ENCODE measurements at regions not wholly inside any gene's neighbourhood (a gene's known extent, or its start where the extent isn't known, plus 50 kb on each side); places are given as distances from the start of the nearest gene placed in this dataset.

DNA sequence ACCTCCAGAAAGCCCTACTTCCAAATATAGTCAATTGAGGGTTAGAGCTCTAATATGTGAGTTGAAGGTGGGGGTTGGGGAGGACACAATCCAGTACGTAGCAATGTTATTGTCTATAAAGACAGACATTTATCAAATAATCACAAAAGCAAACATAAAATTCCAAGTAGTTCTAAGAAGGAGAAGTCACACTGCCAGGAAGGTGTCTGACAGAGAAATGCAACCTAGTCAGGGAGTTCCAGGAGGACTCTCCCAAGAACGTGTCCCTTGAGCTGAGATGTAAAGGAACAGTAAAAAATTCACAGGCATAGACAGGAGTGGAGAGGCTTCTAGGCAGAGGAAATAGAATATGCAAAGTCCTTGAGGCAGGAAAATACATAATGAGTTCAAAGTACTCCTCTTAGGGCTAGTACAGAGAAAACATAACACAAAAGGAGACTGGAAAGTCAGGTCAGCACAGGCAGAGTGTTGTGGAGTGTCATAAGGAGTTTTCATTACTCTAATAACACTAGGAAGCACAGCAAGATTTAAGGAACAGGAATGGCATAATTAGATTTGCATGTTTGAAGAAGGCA lies 277.6 kb upstream of the STT3B start:
- Histone ChIP-seq H3K4me3 (ENCODE audit: low read length) (no peak overlapping the region), H3K36me3 (ENCODE audit: insufficient read depth, low read length) (no peaks in the 10 kb centered on the region), H2AFZ (ENCODE audit: low read depth, low read length) (no peak overlapping the region), H3K9me3 (ENCODE audit: low read length) (no peaks in the 10 kb centered on the region), H3K27me3 (ENCODE audit: insufficient read depth, low read length) (no peaks in the 10 kb centered on the region), H3K4me1 (ENCODE audit: insufficient read depth, low read length) (no peaks in the 10 kb centered on the region)

DNA sequence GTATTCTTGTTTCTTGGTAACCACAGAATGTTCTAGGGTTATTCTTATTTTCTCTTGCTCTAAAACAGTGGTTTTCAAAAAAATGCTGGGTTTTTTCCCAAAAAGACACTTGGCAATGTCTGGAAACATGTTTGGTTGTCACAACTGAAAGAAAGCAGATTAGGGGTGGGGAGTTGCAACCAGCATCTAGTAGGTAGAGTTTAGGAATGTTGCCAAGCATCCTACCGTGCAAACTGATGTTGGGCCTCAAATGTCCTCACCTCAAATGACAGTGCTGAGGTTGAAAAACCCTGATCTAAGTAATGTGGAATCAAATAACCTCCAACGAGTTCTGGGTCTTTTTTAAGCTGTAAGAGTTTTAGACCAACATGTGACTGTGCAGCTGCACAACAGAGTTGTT lies 270.5 kb upstream of the STT3B start:
- Histone ChIP-seq H3K36me3 (ENCODE audit: insufficient read depth, low read length) (no peaks in the 10 kb centered on the region), H3K4me1 (ENCODE audit: insufficient read depth, low read length) (no peaks in the 10 kb centered on the region), H3K9me3 (ENCODE audit: low read length) (no peaks in the 10 kb centered on the region), H3K27me3 (ENCODE audit: insufficient read depth, low read length) (no peaks in the 10 kb centered on the region), H3K4me3 (ENCODE audit: low read length) (no peak overlapping the region), H2AFZ (ENCODE audit: low read depth, low read length) (no peak overlapping the region)

DNA sequence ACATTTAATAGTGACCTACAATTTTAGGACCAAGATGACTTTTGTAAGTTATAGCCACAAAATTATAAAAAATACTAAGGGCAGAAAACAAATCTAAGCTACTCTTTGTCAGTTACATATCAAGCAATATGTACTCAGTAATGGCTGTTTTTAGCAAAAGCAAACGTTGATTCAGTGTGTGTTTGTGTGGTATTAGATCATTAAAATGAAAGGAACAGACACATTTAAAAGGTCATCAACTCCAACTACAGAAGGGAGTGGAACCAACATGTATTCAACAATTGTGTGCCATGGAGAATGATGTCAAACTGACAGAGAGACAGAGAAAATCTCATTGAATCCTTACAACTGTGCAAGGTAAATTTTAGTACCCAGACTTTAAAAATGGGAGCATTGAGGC lies 268.8 kb upstream of the STT3B start:
- H3K4me1 ChIP-seq (ENCODE audit: insufficient read depth, low read length), result no peaks in the 10 kb centered on the region
- no peaks in the 10 kb centered on the region for H3K9me3 ChIP-seq (ENCODE audit: low read length)
- H2AFZ ChIP-seq (ENCODE audit: low read depth, low read length), result no peak overlapping the region
- H3K4me3 ChIP-seq (ENCODE audit: low read length), result no peak overlapping the region
- H3K36me3 ChIP-seq (ENCODE audit: insufficient read depth, low read length), result no peaks in the 10 kb centered on the region
- no peaks in the 10 kb centered on the region for H3K27me3 ChIP-seq (ENCODE audit: insufficient read depth, low read length)

DNA sequence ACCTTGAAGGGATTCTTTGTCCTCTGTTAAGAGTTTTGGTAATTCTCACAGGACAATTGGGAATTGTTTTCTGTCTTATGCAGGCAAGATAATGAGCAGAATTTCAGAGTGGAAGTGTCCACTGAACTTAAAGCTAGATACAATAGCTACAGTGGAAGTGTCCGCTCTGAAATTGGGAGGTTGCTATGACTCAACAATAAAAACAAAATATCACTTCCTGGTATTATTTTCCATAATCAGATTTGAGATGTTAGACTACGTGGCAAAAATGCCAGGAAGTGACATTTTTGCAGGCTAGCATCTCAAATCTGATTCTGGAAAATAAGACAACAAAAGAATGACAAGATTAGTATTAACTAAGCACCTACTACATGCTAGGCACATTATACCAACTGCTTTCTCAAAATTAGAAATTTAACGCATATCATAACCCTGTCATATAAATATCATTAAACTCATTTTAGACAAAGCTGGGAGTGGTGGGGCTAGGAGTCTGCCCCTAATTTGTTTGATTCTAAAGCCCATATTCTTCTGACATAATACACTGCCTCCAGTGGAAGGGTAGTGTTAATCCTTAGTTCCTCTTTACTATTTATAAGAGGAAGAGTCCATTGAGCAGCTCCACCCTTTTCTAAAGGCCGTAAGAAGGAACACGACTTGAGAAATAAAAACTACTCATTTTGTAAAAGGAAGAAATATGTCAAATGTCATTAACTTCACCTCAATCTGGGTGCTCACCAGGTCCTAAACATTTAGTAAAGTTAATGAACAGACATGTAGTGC lies 266.9 kb upstream of the STT3B start:
- H3K4me3 ChIP-seq (ENCODE audit: low read length), result no peak overlapping the region

DNA sequence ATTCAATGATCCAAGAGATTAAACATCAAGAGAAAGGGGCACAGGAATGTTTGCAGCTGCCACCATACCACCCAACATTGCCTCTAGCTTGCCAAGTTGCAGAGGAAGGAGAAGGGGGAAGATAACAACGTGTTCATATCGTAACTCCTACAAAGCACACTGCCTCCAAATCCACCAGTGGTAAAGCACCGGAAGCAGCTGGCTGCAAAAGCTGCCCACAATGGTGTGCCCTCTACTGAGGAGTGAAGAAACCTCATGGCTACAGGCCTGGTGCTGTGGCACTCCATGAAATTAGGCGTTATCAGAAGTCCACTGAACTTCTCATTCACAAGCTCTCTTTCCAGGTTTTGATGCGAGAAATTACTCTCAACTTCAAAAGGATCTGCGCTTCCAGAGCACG lies 263.9 kb upstream of the STT3B start:
- H3K4me1 ChIP-seq (ENCODE audit: insufficient read depth, low read length), result no peaks in the 10 kb centered on the region

More for the DNA sequence above, 266.9 kb upstream of the STT3B start:
- H3K9me3 ChIP-seq (ENCODE audit: low read length), result no peaks in the 10 kb centered on the region
- no peaks in the 10 kb centered on the region for H3K4me1 ChIP-seq (ENCODE audit: insufficient read depth, low read length)
- no peak overlapping the region for H2AFZ ChIP-seq (ENCODE audit: low read depth, low read length)
- no peaks in the 10 kb centered on the region for H3K27me3 ChIP-seq (ENCODE audit: insufficient read depth, low read length)
- no peaks in the 10 kb centered on the region for H3K36me3 ChIP-seq (ENCODE audit: insufficient read depth, low read length)

DNA sequence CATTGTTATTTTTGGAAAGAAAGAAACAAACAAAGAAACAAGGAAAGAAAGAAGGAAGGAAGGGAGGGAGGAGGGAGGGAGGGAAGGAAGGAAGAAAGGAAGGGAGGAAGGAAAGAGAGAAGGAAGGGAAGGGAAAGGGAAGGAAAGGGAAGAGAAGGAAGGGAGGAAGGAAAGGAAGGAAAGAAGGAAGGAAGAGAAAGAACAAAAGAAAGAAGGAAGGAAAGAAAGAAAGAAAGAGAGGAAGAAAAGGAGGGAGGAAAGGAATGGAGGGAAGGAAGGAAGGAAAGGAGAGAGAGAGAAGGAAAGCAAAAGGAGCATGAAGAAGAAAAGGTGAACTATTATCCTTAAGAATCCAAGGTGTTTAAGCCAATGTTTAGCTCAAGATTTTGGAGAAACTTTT lies 262.7 kb upstream of the STT3B start:
- no peaks in the 10 kb centered on the region for H3K4me1 ChIP-seq (ENCODE audit: insufficient read depth, low read length)
- H3K36me3 ChIP-seq (ENCODE audit: insufficient read depth, low read length), result no peaks in the 10 kb centered on the region

More for the DNA sequence above, 263.9 kb upstream of the STT3B start:
- Histone ChIP-seq H3K4me3 (ENCODE audit: low read length) (no peak overlapping the region), H3K9me3 (ENCODE audit: low read length) (no peaks in the 10 kb centered on the region), H3K27me3 (ENCODE audit: insufficient read depth, low read length) (no peaks in the 10 kb centered on the region), H3K36me3 (ENCODE audit: insufficient read depth, low read length) (no peaks in the 10 kb centered on the region), H2AFZ (ENCODE audit: low read depth, low read length) (no peak overlapping the region)

DNA sequence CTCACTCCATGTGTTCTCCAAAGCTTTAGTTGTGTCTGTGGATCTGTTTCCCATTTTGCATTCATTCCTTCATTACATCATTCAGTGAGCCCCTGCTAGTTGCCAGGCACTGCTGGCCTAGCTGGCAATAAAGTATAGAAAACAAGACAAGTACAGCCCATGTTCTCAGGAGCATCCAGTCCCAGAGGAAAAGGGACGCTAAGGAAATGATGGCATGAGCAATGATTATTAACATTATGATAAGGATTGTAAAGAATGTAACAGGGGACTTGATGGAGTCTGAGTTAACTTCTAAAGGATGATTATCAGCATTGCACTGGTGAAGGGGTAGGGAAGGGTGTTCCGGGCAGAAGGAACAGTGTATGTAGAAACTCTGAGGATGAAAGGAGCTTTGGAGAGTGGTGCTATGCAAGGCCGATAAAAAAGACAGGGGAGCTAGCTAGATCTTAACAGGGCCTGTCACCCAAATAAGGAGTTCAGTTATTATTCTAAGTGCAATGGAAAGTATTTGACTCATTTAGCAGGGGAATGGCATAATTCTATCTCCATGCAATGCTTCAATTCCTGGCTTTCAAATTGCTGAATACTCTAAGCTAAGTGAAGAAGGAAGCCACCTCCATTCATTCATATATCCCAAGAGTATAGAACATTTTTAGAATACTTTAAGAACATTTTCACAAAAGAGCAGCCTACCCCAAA lies 258.2 kb upstream of the STT3B start:
- no peaks in the 10 kb centered on the region for H3K36me3 ChIP-seq (ENCODE audit: insufficient read depth, low read length)
- H3K4me3 ChIP-seq (ENCODE audit: low read length), result no peak overlapping the region
- H3K9me3 ChIP-seq (ENCODE audit: low read length), result no peaks in the 10 kb centered on the region
- H3K4me1 ChIP-seq (ENCODE audit: insufficient read depth, low read length), result no peaks in the 10 kb centered on the region
- no peak overlapping the region for H2AFZ ChIP-seq (ENCODE audit: low read depth, low read length)
- no peaks in the 10 kb centered on the region for H3K27me3 ChIP-seq (ENCODE audit: insufficient read depth, low read length)

More for the DNA sequence above, 262.7 kb upstream of the STT3B start:
- Histone ChIP-seq H2AFZ (ENCODE audit: low read depth, low read length) (no peak overlapping the region), H3K27me3 (ENCODE audit: insufficient read depth, low read length) (no peaks in the 10 kb centered on the region), H3K9me3 (ENCODE audit: low read length) (no peaks in the 10 kb centered on the region), H3K4me3 (ENCODE audit: low read length) (no peak overlapping the region)

DNA sequence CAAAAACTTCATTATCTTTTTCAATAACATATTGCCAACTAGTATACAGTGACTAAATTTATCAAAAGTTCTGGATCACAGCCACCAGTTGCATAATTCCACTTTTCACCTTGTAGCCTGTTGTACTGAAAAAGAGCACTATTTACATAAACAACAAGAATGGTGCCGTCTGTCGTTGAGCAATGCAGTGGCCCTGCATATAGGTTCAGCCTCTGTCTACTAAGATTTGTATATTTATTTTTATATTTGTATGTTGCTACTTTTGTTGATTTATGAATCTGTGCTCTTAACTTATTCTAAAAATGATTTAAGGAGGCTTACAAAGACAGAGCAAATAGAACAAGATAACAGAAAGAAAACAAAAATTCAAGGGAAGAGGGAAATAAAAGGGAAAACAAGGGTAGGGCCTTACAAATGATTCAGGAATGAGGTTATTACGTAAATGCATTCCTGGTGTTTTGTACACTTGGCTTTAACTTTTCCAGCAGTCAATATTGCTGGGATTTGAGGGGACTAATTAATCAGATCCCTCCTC lies 257.6 kb upstream of the STT3B start:
- Histone ChIP-seq H3K9me3 (ENCODE audit: low read length) (no peaks in the 10 kb centered on the region), H2AFZ (ENCODE audit: low read depth, low read length) (no peak overlapping the region), H3K4me3 (ENCODE audit: low read length) (no peak overlapping the region), H3K27me3 (ENCODE audit: insufficient read depth, low read length) (no peaks in the 10 kb centered on the region), H3K36me3 (ENCODE audit: insufficient read depth, low read length) (no peaks in the 10 kb centered on the region), H3K4me1 (ENCODE audit: insufficient read depth, low read length) (no peaks in the 10 kb centered on the region)

DNA sequence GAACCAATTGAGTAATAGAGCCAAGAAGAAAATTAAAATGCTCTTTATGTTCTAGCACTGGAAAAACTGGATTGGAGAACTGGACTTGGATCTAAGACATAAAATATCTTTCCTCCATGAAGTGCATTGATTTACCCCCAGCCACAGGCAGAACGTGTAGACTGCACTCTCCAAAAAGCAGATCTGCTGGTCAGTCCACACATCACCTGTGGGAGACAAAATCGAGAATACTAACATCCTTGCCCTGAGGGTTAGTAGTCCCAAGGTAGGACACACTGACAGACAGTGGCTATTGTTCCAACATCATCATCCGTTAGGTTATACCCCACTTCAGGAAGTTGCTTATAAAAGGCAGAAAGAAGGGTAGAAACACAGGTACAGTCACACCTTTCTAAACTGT lies 257.1 kb upstream of the STT3B start:
- Histone ChIP-seq H3K4me3 (ENCODE audit: low read length) (no peak overlapping the region), H3K4me1 (ENCODE audit: insufficient read depth, low read length) (no peaks in the 10 kb centered on the region), H3K36me3 (ENCODE audit: insufficient read depth, low read length) (no peaks in the 10 kb centered on the region), H2AFZ (ENCODE audit: low read depth, low read length) (no peak overlapping the region), H3K9me3 (ENCODE audit: low read length) (no peaks in the 10 kb centered on the region), H3K27me3 (ENCODE audit: insufficient read depth, low read length) (no peaks in the 10 kb centered on the region)

DNA sequence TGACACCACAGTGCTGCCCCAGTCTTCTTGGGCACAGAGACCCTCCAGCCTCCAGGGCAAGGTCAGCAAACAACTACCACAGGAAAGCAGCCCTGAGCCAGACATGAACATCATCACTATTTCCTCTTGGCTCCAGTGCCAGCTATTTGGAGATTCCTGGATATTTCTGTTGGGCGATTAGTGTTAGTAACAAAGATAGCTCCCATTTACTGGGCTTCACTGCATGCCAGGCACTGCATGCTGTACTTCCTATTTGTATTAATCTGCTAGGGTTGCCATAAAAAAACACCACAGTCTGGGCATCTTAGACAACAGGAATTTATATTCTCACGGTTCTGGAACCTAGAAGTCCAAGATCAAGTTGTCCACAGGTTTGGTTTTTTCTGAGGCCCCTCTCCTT lies 255.1 kb upstream of the STT3B start:
- H3K27me3 ChIP-seq (ENCODE audit: insufficient read depth, low read length), result no peaks in the 10 kb centered on the region
- H3K36me3 ChIP-seq (ENCODE audit: insufficient read depth, low read length), result no peaks in the 10 kb centered on the region
- no peaks in the 10 kb centered on the region for H3K9me3 ChIP-seq (ENCODE audit: low read length)
- no peaks in the 10 kb centered on the region for H3K4me1 ChIP-seq (ENCODE audit: insufficient read depth, low read length)
- no peak overlapping the region for H2AFZ ChIP-seq (ENCODE audit: low read depth, low read length)
- no peak overlapping the region for H3K4me3 ChIP-seq (ENCODE audit: low read length)

DNA sequence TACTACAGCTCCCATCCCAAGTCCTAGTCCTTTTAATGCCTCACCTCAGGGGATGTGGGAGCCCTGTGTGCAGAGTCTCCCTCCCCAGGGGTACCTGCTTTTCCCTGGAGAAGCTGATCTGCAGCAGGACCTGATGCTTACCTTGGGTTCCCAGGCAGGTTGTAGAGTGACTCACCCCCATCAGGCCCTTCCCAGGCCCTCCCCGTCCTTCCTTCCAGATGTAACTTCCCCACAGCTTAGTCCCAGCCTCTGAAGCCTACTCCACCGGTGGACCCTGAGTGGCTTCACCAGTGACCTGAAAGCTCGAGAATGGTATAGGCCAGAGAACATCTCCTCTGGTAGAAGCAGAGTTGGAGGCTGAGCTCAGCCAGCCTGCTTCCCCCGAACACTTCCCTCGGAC lies 254.2 kb upstream of the STT3B start:
- H3K9me3 ChIP-seq (ENCODE audit: low read length), result no peaks in the 10 kb centered on the region
- H3K4me1 ChIP-seq (ENCODE audit: insufficient read depth, low read length), result no peaks in the 10 kb centered on the region
- no peaks in the 10 kb centered on the region for H3K36me3 ChIP-seq (ENCODE audit: insufficient read depth, low read length)
- no peak overlapping the region for H2AFZ ChIP-seq (ENCODE audit: low read depth, low read length)
- H3K27me3 ChIP-seq (ENCODE audit: insufficient read depth, low read length), result no peaks in the 10 kb centered on the region
- H3K4me3 ChIP-seq (ENCODE audit: low read length), result no peak overlapping the region

DNA sequence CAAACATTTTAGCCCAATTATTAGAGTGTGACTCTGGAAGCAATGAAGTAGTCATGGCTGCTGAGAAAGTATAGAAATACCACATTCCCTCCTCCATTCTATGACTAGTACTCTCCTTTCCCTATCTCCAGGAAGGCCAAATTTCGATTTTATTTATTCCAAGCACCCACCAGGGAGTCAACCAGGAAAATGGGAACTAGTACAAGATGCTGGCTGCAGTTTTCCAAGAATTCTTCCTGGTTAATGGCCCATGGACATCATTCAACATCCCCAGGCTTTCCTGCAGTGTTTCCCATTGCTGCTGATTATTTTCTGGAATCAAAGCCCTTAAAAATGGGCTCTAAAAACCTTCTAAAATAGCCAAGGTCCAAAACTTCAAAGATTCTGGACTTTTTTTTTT lies 247.9 kb upstream of the STT3B start:
- Histone ChIP-seq H3K9me3 (ENCODE audit: low read length) (no peaks in the 10 kb centered on the region), H3K4me1 (ENCODE audit: insufficient read depth, low read length) (peaks cover 17% of the 10 kb centered on the region), H2AFZ (ENCODE audit: low read depth, low read length) (no peak overlapping the region), H3K4me3 (ENCODE audit: low read length) (no peak overlapping the region), H3K36me3 (ENCODE audit: insufficient read depth, low read length) (no peaks in the 10 kb centered on the region), H3K27me3 (ENCODE audit: insufficient read depth, low read length) (no peaks in the 10 kb centered on the region)

DNA sequence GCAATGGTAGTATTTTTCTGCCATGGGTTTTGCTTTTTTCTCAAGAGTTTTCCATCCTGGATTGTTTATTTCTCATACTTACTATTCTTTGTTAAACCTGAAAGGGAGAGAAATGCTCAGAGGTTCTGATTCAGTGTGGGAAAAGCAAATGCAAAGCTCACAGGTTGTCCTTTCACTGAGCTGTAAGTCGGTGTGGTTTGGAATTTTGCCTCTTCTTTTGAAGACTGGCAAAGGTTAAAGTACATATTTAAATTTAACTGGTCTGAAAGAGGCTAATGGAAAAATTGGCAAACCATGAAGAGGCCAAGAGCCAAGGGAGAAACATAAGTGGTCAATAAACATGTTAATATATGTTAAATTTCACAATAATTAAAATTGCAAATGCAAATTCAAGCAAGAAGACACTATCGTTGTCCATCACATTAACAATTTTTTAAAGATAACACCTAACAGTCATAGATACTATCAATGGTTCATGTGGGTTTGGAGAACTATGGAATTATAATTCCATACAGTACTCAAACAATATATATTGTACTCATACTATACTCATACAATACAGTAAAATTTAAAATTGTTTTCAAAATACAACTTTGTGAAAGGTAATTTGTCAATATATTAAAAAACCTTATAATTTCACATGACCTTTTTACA lies 246.8 kb upstream of the STT3B start:
- H3K36me3 ChIP-seq (ENCODE audit: insufficient read depth, low read length), result no peaks in the 10 kb centered on the region
- H2AFZ ChIP-seq (ENCODE audit: low read depth, low read length), result no peak overlapping the region
- no peak overlapping the region for H3K4me3 ChIP-seq (ENCODE audit: low read length)
- H3K27me3 ChIP-seq (ENCODE audit: insufficient read depth, low read length), result no peaks in the 10 kb centered on the region
- peaks cover 29% of the 10 kb centered on the region for H3K4me1 ChIP-seq (ENCODE audit: insufficient read depth, low read length)
- H3K9me3 ChIP-seq (ENCODE audit: low read length), result no peaks in the 10 kb centered on the region

Measured in neuron (in vitro differentiated cells).